H1 (cell line): ENCODE measurements at regions not wholly inside any gene's neighbourhood (a gene's known extent, or its start where the extent isn't known, plus 50 kb on each side); places are given as distances from the start of the nearest gene placed in this dataset.

Source experiments
- BRCA1 ChIP-seq: IDR thresholded peaks from 2 replicates; pipeline ENCODE4 v1.6.1; 2012; ENCODE audit warnings: low read depth, low read length, improper control_type of control experiment
- CHD2 ChIP-seq: IDR thresholded peaks from 2 replicates; pipeline ENCODE4 v1.6.1; 2012; ENCODE audit warnings: low read length, improper control_type of control experiment
- HDAC2 ChIP-seq, 2 experiments: fragments of 300-600 bp in 1 of 2; sonication (generic) in 1 of 2; IDR thresholded peaks; 2 replicates each; pipeline ENCODE4 v1.6.1; 2011 to 2012; ENCODE audit warnings: low read depth in 2 of 2, low read length in 2 of 2, mild to moderate bottlenecking in 2 of 2, moderate library complexity in 2 of 2, borderline replicate concordance in 1 of 2, inconsistent platforms in 1 of 2
- POLR2AphosphoS5 ChIP-seq: IDR thresholded peaks from 2 replicates; pipeline ENCODE4 v1.6.1; 2011; ENCODE audit warnings: low read depth, low read length
- RBBP5 ChIP-seq: IDR thresholded peaks from 2 replicates; pipeline ENCODE4 v1.7.1; 2012; ENCODE audit warnings: low read depth, mild to moderate bottlenecking, inconsistent platforms, low read length, moderate library complexity, borderline replicate concordance
- RNF2 ChIP-seq: fragments of 200-900, 300-1000 bp; sonication (generic); IDR thresholded peaks from 2 replicates; pipeline ENCODE4 v1.7.1; 2016; ENCODE audit warnings: borderline replicate concordance, low read depth, mild to moderate bottlenecking, antibody characterized with exemption, low read length; ENCODE audit not compliant: poor library complexity, severe bottlenecking; ENCODE audit errors: missing control alignments
- TCF12 ChIP-seq: IDR thresholded peaks from 2 replicates; pipeline ENCODE4 v1.6.1; 2011; ENCODE audit warnings: low read depth, mild to moderate bottlenecking, low read length
- TEAD4 ChIP-seq: IDR thresholded peaks from 2 replicates; pipeline ENCODE4 v1.6.1; 2012; ENCODE audit warnings: low read depth, low read length, inconsistent platforms, mixed read lengths
- ZNF274 ChIP-seq: IDR thresholded peaks from 2 replicates; pipeline ENCODE4 v1.7.0; 2012; ENCODE audit warnings: low read length, borderline replicate concordance; ENCODE audit errors: extremely low read depth
- TF ChIP-seq, protein P1 (sequence below): fragments of 300-600 bp; sonication (generic); IDR thresholded peaks from 2 replicates; pipeline ENCODE4 v1.7.1; 2012; ENCODE audit warnings: low read length, moderate library complexity, mild to moderate bottlenecking, inconsistent platforms; ENCODE audit not compliant: insufficient replicate concordance

DNA sequence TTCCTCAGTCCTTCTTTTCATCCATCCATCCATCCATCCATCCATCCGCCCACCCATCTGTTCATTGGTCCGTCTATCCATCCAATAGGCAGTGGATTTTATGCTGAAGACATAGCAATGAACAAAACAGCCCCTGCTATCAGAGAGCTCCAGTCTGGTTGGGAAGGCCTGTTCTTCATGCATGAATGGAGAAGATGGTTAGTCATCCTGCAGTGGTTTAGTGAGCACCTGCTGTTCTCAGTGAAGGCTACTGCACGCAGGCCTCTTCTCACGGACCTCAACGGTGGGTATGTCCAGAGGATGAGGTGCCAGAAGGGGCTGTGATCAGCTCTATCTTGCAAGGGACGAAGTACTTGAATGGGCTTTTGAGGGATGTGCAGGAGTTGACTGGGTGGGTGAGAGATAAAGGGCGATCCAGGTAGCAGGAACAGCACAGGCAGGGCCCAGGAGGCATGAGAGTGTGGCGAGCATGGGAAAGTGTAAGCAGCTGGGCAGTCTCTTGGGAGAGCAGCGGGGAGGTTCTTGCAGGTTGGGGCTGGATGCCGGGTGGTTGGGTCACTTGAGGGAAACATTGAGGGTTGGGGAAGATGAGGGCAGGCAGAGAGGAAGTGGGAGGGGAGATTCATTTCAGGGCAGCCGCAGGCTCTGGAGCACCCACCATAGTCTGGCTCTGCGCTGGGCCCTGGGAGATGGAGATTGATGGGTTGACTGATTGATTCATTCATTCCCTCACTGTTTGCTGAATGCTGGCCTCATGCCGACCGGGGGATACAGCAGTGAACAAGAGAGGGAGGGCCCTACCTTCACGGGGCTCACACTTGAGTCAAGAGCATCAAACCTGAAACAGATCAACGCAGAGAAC lies 115.0 kb upstream of the CIBAR2 start (continued):
- TF ChIP-seq, protein P1, sequence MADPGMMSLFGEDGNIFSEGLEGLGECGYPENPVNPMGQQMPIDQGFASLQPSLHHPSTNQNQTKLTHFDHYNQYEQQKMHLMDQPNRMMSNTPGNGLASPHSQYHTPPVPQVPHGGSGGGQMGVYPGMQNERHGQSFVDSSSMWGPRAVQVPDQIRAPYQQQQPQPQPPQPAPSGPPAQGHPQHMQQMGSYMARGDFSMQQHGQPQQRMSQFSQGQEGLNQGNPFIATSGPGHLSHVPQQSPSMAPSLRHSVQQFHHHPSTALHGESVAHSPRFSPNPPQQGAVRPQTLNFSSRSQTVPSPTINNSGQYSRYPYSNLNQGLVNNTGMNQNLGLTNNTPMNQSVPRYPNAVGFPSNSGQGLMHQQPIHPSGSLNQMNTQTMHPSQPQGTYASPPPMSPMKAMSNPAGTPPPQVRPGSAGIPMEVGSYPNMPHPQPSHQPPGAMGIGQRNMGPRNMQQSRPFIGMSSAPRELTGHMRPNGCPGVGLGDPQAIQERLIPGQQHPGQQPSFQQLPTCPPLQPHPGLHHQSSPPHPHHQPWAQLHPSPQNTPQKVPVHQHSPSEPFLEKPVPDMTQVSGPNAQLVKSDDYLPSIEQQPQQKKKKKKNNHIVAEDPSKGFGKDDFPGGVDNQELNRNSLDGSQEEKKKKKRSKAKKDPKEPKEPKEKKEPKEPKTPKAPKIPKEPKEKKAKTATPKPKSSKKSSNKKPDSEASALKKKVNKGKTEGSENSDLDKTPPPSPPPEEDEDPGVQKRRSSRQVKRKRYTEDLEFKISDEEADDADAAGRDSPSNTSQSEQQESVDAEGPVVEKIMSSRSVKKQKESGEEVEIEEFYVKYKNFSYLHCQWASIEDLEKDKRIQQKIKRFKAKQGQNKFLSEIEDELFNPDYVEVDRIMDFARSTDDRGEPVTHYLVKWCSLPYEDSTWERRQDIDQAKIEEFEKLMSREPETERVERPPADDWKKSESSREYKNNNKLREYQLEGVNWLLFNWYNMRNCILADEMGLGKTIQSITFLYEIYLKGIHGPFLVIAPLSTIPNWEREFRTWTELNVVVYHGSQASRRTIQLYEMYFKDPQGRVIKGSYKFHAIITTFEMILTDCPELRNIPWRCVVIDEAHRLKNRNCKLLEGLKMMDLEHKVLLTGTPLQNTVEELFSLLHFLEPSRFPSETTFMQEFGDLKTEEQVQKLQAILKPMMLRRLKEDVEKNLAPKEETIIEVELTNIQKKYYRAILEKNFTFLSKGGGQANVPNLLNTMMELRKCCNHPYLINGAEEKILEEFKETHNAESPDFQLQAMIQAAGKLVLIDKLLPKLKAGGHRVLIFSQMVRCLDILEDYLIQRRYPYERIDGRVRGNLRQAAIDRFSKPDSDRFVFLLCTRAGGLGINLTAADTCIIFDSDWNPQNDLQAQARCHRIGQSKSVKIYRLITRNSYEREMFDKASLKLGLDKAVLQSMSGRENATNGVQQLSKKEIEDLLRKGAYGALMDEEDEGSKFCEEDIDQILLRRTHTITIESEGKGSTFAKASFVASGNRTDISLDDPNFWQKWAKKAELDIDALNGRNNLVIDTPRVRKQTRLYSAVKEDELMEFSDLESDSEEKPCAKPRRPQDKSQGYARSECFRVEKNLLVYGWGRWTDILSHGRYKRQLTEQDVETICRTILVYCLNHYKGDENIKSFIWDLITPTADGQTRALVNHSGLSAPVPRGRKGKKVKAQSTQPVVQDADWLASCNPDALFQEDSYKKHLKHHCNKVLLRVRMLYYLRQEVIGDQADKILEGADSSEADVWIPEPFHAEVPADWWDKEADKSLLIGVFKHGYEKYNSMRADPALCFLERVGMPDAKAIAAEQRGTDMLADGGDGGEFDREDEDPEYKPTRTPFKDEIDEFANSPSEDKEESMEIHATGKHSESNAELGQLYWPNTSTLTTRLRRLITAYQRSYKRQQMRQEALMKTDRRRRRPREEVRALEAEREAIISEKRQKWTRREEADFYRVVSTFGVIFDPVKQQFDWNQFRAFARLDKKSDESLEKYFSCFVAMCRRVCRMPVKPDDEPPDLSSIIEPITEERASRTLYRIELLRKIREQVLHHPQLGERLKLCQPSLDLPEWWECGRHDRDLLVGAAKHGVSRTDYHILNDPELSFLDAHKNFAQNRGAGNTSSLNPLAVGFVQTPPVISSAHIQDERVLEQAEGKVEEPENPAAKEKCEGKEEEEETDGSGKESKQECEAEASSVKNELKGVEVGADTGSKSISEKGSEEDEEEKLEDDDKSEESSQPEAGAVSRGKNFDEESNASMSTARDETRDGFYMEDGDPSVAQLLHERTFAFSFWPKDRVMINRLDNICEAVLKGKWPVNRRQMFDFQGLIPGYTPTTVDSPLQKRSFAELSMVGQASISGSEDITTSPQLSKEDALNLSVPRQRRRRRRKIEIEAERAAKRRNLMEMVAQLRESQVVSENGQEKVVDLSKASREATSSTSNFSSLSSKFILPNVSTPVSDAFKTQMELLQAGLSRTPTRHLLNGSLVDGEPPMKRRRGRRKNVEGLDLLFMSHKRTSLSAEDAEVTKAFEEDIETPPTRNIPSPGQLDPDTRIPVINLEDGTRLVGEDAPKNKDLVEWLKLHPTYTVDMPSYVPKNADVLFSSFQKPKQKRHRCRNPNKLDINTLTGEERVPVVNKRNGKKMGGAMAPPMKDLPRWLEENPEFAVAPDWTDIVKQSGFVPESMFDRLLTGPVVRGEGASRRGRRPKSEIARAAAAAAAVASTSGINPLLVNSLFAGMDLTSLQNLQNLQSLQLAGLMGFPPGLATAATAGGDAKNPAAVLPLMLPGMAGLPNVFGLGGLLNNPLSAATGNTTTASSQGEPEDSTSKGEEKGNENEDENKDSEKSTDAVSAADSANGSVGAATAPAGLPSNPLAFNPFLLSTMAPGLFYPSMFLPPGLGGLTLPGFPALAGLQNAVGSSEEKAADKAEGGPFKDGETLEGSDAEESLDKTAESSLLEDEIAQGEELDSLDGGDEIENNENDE = no peak
- no peak for TF ChIP-seq RNF2
- no peak for TF ChIP-seq RBBP5
- TF ChIP-seq HDAC2 (IDR thresholded peaks at IDR 0.05; ENCODE audit: borderline replicate concordance in 1 of 2, low read depth in 2 of 2, low read length in 2 of 2) = no peak
- no peak for TF ChIP-seq CHD2
- TF ChIP-seq ZNF274 = no peak
- no peak for TF ChIP-seq TEAD4
- TF ChIP-seq BRCA1 = no peak
- TF ChIP-seq POLR2AphosphoS5 = no peak
- no peak for TF ChIP-seq TCF12
- TF ChIP-seq, all 59 proteins: peak for 0
